Neural cell (in vitro differentiated cells): ENCODE measurements at regions not wholly inside any gene's neighbourhood (a gene's known extent, or its start where the extent isn't known, plus 50 kb on each side); places are given as distances from the start of the nearest gene placed in this dataset.

ENCODE experiments used
- H2AFZ ChIP-seq: fragments of 200-600, 300-800 bp; sonication (generic), shearing (Covaris generic); 2 replicates; pipeline ENCODE4 v1.6.0; 2014; ENCODE audit warnings: low read depth, mild to moderate bottlenecking, antibody characterized with exemption, low read length, moderate library complexity
- H3F3A ChIP-seq: fragments of 200-600 bp; shearing (Covaris generic); 2 replicates; pipeline ENCODE4 v1.6.1; 2016; ENCODE audit warnings: mild to moderate bottlenecking, moderate library complexity, mixed read lengths, antibody characterized with exemption, low read length; ENCODE audit not compliant: insufficient read depth, poor library complexity, severe bottlenecking
- H3K27ac ChIP-seq: fragments of 200-600, 300-800 bp; sonication (generic), shearing (Covaris generic); 2 replicates; pipeline ENCODE4 v1.5.1; 2014; ENCODE audit warnings: mild to moderate bottlenecking, low read length, moderate library complexity
- H3K27me3 ChIP-seq: fragments of 300-800, 200-600 bp; sonication (generic), shearing (Covaris generic); 2 replicates; pipeline ENCODE4 v1.6.0; 2014; ENCODE audit warnings: mild to moderate bottlenecking, low read depth, low read length, moderate library complexity; ENCODE audit not compliant: insufficient read depth
- H3K36me3 ChIP-seq: fragments of 300-800, 200-600 bp; sonication (generic), shearing (Covaris generic); 2 replicates; pipeline ENCODE4 v1.5.1; 2014; ENCODE audit warnings: mild to moderate bottlenecking, antibody characterized with exemption, low read length, moderate library complexity; ENCODE audit not compliant: insufficient read depth
- H3K4me2 ChIP-seq: fragments of 300-800, 200-600 bp; sonication (generic), shearing (Covaris generic); 2 replicates; pipeline ENCODE4 v1.6.0; 2014; ENCODE audit warnings: mild to moderate bottlenecking, low read length
- H3K4me3 ChIP-seq: fragments of 300-800, 200-600 bp; sonication (generic), shearing (Covaris generic); 2 replicates; pipeline ENCODE4 v1.5.1; 2014; ENCODE audit warnings: mild to moderate bottlenecking, low read length, moderate library complexity
- H3K79me2 ChIP-seq: fragments of 200-600 bp; shearing (Covaris generic); replicated peaks from 2 replicates; pipeline ENCODE4 v1.6.0; 2014; ENCODE audit warnings: mild to moderate bottlenecking, low read length, moderate library complexity; ENCODE audit not compliant: insufficient read depth
- H3K9ac ChIP-seq: fragments of 300-800, 200-600 bp; sonication (generic), shearing (Covaris generic); 2 replicates; pipeline ENCODE4 v1.6.1; 2016; ENCODE audit warnings: mild to moderate bottlenecking, low read length, mixed read lengths
- H3K9me2 ChIP-seq: fragments of 200-600 bp; shearing (Covaris generic); 2 replicates; pipeline ENCODE4 v1.6.1; 2016; ENCODE audit warnings: mild to moderate bottlenecking, low read length, mixed read lengths; ENCODE audit not compliant: insufficient read depth
- H3K9me3 ChIP-seq: fragments of 200-600, 300-800 bp; sonication (generic), shearing (Covaris generic); 2 replicates; pipeline ENCODE4 v1.6.1; 2016; ENCODE audit warnings: mild to moderate bottlenecking, mixed run types, low read length, moderate library complexity, mixed read lengths
- H4K20me1 ChIP-seq: fragments of 200-600 bp; shearing (Covaris generic); 2 replicates; pipeline ENCODE4 v1.6.1; 2016; ENCODE audit warnings: mild to moderate bottlenecking, mixed run types; ENCODE audit not compliant: insufficient read depth
- CTCF ChIP-seq: fragments of 450-650 bp; IDR thresholded peaks from 2 replicates; pipeline ENCODE4 v1.5.1; 2014; ENCODE audit warnings: antibody characterized with exemption, mild to moderate bottlenecking, moderate library complexity; ENCODE audit not compliant: poor library complexity, severe bottlenecking
- EP300 ChIP-seq: fragments of 450-650 bp; conservative IDR thresholded peaks from 2 replicates; pipeline ENCODE4 v1.6.1; 2014; ENCODE audit warnings: antibody characterized with exemption, mild to moderate bottlenecking, moderate library complexity; ENCODE audit not compliant: poor library complexity, severe bottlenecking
- EZH2 ChIP-seq: fragments of 200-600, 300-800 bp; shearing (Covaris generic), sonication (generic); IDR thresholded peaks from 2 replicates; pipeline ENCODE4 v1.6.1; 2014; ENCODE audit warnings: antibody characterized with exemption, low read length, borderline replicate concordance, mild to moderate bottlenecking; ENCODE audit not compliant: insufficient read depth, poor library complexity, severe bottlenecking
- MXI1 ChIP-seq: fragments of 450-650 bp; conservative IDR thresholded peaks from 2 replicates; pipeline ENCODE4 v1.6.1; 2014; ENCODE audit warnings: antibody characterized with exemption, mild to moderate bottlenecking; ENCODE audit not compliant: poor library complexity, severe bottlenecking
- POLR2AphosphoS5 ChIP-seq: IDR thresholded peaks from 2 replicates; pipeline ENCODE4 v1.6.1; 2012
- RAD21 ChIP-seq: fragments of 450-650 bp; conservative IDR thresholded peaks from 2 replicates; pipeline ENCODE4 v1.6.1; 2014; ENCODE audit warnings: antibody characterized with exemption, mild to moderate bottlenecking, moderate library complexity
- REST ChIP-seq: IDR thresholded peaks from 2 replicates; pipeline ENCODE4 v1.6.1; 2012; ENCODE audit warnings: borderline replicate concordance
- SMC3 ChIP-seq: fragments of 450-650 bp; conservative IDR thresholded peaks from 2 replicates; pipeline ENCODE4 v1.6.1; 2014; ENCODE audit warnings: antibody characterized with exemption, mild to moderate bottlenecking, moderate library complexity; ENCODE audit not compliant: poor library complexity
- TAF1 ChIP-seq: IDR thresholded peaks from 2 replicates; pipeline ENCODE4 v1.6.1; 2012; ENCODE audit warnings: low read depth

GRCh38 chr22:49204599-49205482, 622.8 kb downstream of the BRD1 start:
- Histone ChIP-seq H3F3A (no peaks in the 10 kb centered on the region), H3K4me3 (no peak overlapping the region), H3K27ac (no peak overlapping the region), H3K9ac (no peak overlapping the region), H4K20me1 (no peaks in the 10 kb centered on the region), H3K27me3 (no peaks in the 10 kb centered on the region), H3K4me2 (no peak overlapping the region), H3K9me2 (no peaks in the 10 kb centered on the region), H3K36me3 (no peaks in the 10 kb centered on the region), H3K79me2 (no peaks in the 10 kb centered on the region), H3K9me3 (no peaks in the 10 kb centered on the region), H2AFZ (no peak overlapping the region)
- no peak for TF ChIP-seq MXI1
- no peak for TF ChIP-seq RAD21
- TF ChIP-seq CTCF: no peak
- no peak for TF ChIP-seq REST
- no peak for TF ChIP-seq POLR2AphosphoS5
- no peak for TF ChIP-seq TAF1
- no peak for TF ChIP-seq SMC3
- TF ChIP-seq EP300: no peak
- no peak for TF ChIP-seq EZH2

GRCh38 chr22:49203859-49204598, 623.6 kb downstream of the BRD1 start:
- Histone ChIP-seq H3K27ac (no peak overlapping the region), H2AFZ (no peak overlapping the region), H3K9me3 (no peaks in the 10 kb centered on the region), H3K9ac (no peak overlapping the region), H3K36me3 (no peaks in the 10 kb centered on the region), H3K27me3 (no peaks in the 10 kb centered on the region), H3K79me2 (no peaks in the 10 kb centered on the region), H3K4me2 (no peak overlapping the region), H4K20me1 (no peaks in the 10 kb centered on the region), H3K9me2 (no peaks in the 10 kb centered on the region), H3F3A (no peaks in the 10 kb centered on the region), H3K4me3 (no peak overlapping the region)
- no peak for TF ChIP-seq MXI1
- TF ChIP-seq RAD21: no peak
- TF ChIP-seq EZH2: no peak
- no peak for TF ChIP-seq REST
- TF ChIP-seq POLR2AphosphoS5: no peak
